ENCODE measurements at regions not wholly inside any gene's neighbourhood (a gene's known extent, or its start where the extent isn't known, plus 50 kb on each side); places are given as distances from the start of the nearest gene placed in this dataset.
"Not testable (repeated sequence)": the region's sequence is repeated elsewhere in the genome, so short reads cannot be mapped to it uniquely, and the experiment has no call there.

DNA sequence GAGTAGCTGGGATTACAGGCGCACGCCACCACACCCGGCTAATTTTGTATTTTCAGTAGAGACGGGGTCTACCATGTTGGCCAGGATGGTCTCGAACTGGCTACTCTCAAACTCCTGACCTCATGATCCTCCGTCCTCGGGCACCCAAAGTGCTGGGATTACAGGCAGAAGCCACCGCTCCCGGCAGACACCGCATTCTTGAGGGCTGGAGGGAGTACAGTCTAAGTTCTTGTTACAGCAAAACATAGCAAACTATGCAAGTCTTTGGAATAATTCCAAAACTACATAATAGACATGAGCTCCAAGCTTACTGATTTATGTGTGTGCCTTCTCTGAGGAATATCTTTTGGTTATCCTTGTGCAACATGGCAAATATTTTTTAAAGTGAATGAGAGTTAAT, 299.1 kb upstream of the ZNF658 start:
- H3K9me3 Mint-ChIP-seq; H3K36me3 Mint-ChIP-seq (ENCODE audit: insufficient read depth): not testable (repeated sequence)

DNA sequence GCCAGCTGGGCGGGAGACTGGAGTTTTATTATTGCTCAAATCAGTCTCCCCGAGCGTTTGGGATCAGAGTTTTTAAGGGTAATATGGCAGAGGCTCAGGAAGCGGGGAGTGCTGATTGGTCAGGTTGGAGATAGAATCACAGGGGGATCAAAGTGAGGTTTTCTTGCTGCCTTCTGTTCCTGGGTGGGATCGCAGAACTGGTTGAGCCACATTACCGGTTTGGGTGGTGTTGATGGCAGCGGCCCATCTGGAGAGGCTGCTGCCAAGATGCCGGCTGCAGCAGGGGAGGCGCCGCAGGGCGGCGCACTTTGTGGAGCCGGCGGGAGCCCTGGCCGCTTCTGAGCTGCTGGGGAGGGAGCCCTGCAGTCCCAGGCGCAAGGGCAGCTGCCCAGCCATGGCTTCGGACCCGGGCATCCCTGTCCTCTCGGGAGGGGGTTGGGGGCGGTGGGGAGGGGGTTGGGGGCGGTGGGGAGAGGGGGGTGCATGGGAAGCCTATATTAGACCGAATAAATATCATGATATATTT, 268.9 kb upstream of the ZNF658 start:
- not testable (repeated sequence) for DNase-seq; H3K27ac Mint-ChIP-seq; H3K4me1 Mint-ChIP-seq (ENCODE audit: low read depth in 2 of 2); ATAC-seq (replicated peaks); H3K36me3 Mint-ChIP-seq (ENCODE audit: insufficient read depth); H3K27me3 Mint-ChIP-seq; H3K4me3 Mint-ChIP-seq; H3K9me3 Mint-ChIP-seq

More for the DNA sequence above, 299.1 kb upstream of the ZNF658 start:
- not testable (repeated sequence) for H3K4me3 Mint-ChIP-seq; H3K4me1 Mint-ChIP-seq (ENCODE audit: low read depth in 2 of 2); H3K27ac Mint-ChIP-seq; H3K27me3 Mint-ChIP-seq; ATAC-seq (replicated peaks); DNase-seq

DNA sequence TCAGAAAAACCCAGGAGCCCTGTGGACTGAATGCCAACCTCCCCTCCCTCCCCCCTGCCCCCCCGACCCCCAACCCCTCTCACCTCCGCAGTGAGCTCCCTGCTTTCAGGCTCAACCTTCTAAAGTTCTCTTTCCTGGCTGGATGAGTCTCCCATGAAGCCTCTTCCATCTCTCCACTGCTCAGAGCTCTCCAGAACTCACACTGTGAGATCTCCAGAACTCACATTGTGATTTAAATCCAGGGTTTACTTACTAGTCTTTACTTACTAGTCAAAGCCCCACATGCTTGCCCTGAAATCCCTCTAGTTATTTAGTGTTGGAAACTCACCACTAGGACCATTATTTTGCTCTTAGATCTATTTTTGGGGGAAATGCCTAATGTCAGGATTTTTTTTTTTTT, 252.8 kb upstream of the ZNF658 start:
- not testable (repeated sequence) for H3K36me3 Mint-ChIP-seq (ENCODE audit: insufficient read depth); H3K4me3 Mint-ChIP-seq; DNase-seq; H3K27me3 Mint-ChIP-seq; H3K4me1 Mint-ChIP-seq (ENCODE audit: low read depth in 2 of 2); ATAC-seq (replicated peaks); H3K9me3 Mint-ChIP-seq; H3K27ac Mint-ChIP-seq

DNA sequence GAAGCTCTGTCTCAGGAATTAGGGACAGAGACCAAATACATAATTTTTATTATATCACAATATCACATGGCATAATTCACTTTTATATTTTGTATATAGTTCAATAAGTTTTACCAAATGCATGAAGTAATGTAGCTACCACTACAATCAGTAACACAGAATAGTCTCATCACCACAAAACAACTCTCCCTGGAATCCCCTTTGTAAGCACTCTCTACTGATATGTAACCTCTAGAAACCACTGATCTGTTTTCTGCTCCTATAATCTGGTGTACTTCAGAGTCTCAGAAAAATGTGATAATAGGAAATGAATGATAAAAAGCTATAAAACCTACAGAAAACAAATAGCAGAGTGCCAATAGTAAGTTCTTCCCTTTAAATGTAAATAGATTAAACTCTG, 210.3 kb upstream of the ZNF658 start:
- not testable (repeated sequence) for H3K9me3 Mint-ChIP-seq; H3K27ac Mint-ChIP-seq; H3K4me1 Mint-ChIP-seq (ENCODE audit: low read depth in 2 of 2); H3K27me3 Mint-ChIP-seq; H3K4me3 Mint-ChIP-seq; DNase-seq; H3K36me3 Mint-ChIP-seq (ENCODE audit: insufficient read depth); ATAC-seq (replicated peaks)

DNA sequence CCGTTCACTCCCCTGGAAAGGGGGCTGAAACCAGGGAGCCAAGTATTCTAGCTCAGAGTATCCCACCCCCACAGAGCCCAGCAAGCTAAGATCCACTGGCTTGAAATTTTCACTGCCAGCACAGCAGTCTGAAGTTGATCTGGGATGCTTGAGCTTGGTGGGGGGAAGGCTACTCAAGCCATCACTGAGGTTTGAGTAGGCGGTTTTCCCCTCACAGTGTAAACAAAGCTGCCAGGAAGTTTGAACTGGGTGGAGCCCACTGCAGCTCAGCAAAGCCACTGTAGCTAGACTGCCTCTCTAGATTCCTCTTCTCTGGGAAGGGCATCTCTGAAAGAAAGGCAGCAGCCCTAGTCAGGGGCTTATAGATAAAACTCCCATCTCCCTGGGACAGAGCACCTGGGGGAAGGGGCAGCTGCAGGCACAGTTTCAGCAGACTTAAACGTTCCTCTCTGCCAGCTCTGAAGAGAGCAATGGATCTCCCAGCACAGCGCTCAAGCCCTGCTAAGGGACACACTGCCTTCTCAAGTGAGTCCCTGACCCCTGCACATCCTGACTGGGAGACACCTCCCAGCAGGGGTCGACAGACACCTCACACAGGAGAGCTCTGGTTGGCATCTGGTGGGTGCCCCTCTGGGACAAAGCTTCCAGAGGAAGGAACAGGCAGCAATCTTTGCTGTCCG, 204.8 kb upstream of the ZNF658 start:
- not testable (repeated sequence) for H3K9me3 Mint-ChIP-seq; DNase-seq; H3K36me3 Mint-ChIP-seq (ENCODE audit: insufficient read depth); H3K27me3 Mint-ChIP-seq; H3K4me3 Mint-ChIP-seq; H3K27ac Mint-ChIP-seq; H3K4me1 Mint-ChIP-seq (ENCODE audit: low read depth in 2 of 2)
- peak; percentile 65 for ATAC-seq (replicated peaks)

DNA sequence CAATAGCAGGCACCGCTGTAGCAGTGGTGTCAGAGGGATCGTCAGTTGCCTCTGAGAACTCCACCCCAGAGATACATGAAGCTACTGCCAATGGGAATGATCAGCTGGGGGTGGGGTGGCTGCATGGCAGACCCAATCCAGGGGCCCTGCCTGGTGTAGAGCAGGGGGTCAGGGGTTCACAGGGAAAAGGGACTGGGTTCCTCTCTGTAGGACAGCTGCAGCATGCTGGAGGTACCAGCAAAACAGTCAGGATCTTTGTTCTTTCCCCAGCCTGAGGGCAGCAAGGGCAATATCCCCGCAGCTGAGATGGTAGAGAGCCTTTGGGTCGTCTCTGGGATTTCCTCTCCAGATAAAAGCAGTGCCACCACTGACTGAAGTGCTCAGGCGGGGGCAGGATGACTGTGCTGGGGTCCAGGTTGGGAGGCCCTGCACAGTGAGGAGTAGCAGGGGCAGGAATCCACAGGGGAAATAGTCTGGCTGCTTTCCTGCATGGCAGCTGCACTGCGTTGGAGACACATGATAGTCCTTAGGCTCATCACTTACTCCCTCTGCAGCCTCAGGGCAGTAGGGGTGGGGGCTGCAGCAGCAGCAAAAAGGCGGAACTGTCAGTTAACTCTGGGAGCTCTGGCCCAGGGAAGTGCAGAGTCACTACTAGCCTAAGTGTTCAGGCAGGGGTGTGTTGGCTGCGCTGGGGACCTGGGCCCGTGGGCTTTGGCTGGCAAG, 203.0 kb upstream of the ZNF658 start:
- not testable (repeated sequence) for H3K36me3 Mint-ChIP-seq (ENCODE audit: insufficient read depth); H3K27ac Mint-ChIP-seq; H3K27me3 Mint-ChIP-seq; ATAC-seq (replicated peaks); H3K4me1 Mint-ChIP-seq (ENCODE audit: low read depth in 2 of 2); DNase-seq; H3K4me3 Mint-ChIP-seq; H3K9me3 Mint-ChIP-seq

DNA sequence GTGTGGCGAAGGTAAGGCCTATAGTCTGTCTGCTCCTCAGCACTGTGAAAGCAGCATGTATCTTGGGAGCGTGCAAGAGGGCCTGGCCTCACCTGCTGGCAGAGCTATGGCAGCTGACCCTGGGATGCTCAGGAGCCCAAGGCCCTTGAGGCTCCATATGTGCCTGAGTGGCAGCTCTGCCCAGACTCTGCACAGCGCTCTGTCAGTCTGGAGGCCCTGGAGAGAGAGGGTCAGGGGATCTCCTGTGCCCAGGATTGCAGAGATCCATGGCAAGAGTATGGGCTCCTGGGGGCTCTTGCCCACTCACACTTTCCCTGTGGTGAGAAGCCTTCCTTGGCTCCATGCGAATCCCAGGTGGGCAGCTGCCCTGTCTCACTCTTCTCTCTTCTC, 202.5 kb upstream of the ZNF658 start:
- H3K4me3 Mint-ChIP-seq; H3K27ac Mint-ChIP-seq; H3K27me3 Mint-ChIP-seq; DNase-seq; H3K9me3 Mint-ChIP-seq; ATAC-seq (replicated peaks); H3K4me1 Mint-ChIP-seq (ENCODE audit: low read depth in 2 of 2); H3K36me3 Mint-ChIP-seq (ENCODE audit: insufficient read depth): not testable (repeated sequence)

DNA sequence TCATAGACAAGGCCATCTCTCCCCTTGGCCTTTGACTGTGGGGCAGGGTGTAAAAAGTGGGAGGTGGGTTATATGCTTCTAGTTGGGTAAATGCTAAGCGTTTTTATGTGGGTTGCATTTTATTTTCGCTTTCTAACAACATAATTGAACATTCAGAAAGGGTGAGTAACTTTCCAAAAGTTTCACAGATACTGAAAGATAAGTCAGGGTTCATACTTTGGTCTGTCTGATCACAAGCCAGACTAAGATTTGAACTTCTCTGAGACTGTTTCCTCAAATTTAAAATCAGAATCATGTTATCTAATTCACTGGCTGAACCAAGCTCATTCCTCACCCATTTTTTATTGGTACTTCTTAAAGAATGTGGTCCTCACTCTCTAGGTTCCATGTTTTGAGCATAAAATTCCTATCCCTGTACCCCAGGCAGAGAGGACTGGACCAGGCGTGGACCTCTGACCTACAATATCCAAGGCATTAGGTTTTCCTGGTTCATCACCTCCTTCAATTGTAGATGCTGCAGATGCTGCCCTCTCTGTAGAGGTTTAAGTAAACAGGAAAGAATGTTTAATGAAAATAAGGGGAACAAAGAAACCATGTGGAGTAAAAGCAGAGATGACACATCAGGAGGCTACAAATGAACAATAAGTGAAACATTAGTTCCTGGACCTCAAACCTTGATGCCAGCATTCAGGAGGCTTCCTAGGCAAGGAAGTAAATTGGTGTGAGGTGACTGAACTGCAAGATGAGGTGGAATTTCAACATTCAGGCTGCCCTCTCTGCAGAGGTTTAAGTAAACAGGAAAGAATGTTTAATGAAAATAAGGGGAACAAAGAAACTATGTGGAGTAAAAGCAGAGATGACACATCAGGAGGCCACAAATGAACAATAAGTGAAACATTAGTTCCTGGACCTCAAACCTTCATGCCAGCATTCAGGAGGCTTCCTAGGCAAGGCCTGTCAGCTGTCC, 198.8 kb upstream of the ZNF658 start:
- not testable (repeated sequence) for DNase-seq; H3K27ac Mint-ChIP-seq; H3K36me3 Mint-ChIP-seq (ENCODE audit: insufficient read depth); H3K4me3 Mint-ChIP-seq; H3K4me1 Mint-ChIP-seq (ENCODE audit: low read depth in 2 of 2); ATAC-seq (replicated peaks); H3K9me3 Mint-ChIP-seq; H3K27me3 Mint-ChIP-seq

DNA sequence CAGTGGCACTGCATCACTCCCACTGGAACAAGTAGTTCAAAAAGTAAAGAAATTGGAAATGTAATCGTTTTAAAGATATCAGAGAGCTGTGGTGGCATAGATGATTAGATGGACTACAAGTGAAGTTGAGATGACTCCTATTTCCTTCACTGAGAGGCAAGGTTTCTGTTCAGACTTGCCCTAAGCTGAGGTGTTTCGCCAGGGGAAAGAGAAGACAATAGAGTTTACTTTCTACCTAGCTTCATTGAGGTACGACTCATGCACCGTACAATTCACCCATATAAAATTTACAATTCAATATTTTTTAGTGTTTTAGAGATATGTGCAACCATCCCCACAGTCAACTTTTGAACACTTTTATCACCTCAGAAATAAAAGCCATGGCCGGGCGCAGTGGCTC, 189.0 kb upstream of the ZNF658 start:
- DNase-seq; H3K4me3 Mint-ChIP-seq; H3K27ac Mint-ChIP-seq; H3K27me3 Mint-ChIP-seq; H3K4me1 Mint-ChIP-seq (ENCODE audit: low read depth in 2 of 2); ATAC-seq (replicated peaks); H3K9me3 Mint-ChIP-seq; H3K36me3 Mint-ChIP-seq (ENCODE audit: insufficient read depth): not testable (repeated sequence)

DNA sequence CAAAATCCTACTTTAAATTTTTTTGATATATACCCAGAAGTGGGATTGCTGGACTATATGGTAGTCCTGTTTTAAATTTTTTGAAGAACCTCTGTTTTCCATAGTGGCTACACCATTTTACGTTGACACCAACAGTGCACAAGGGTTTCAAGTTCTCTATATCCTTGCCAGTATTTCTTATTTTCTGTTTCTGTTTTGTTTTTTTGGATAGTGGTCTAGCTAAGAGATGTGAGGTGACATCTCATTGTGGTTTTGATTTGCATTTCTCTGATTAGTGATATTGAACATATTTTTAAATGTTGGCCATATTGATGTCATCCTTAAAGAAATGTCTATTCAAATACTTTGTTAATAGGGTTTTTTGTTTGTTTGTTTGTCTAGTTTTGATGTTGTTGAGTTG, 187.7 kb upstream of the ZNF658 start:
- H3K4me3 Mint-ChIP-seq; DNase-seq; H3K27me3 Mint-ChIP-seq; H3K4me1 Mint-ChIP-seq (ENCODE audit: low read depth in 2 of 2); H3K36me3 Mint-ChIP-seq (ENCODE audit: insufficient read depth); H3K27ac Mint-ChIP-seq; ATAC-seq (replicated peaks); H3K9me3 Mint-ChIP-seq: not testable (repeated sequence)

DNA sequence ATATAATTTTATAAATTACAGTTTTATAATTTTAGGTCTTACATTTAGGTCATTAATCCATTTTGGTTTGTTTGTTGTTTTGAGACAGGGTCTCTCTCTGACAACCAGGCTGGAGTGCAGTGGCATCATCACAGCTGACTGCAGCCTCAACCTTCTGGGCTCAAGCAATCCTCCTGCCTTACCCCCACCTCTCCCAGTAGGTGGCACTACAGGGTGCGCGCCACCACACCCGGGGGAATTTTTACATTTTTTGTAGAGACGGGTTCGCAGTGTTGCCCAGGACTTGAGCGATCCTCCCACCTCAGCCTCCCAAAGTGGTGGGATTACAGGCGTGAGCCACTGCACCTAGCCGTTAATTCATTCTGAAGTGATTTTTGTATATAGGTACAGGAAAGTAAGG, 187.0 kb upstream of the ZNF658 start:
- H3K27me3 Mint-ChIP-seq; H3K4me1 Mint-ChIP-seq (ENCODE audit: low read depth in 2 of 2); H3K36me3 Mint-ChIP-seq (ENCODE audit: insufficient read depth); H3K4me3 Mint-ChIP-seq; H3K27ac Mint-ChIP-seq; DNase-seq; H3K9me3 Mint-ChIP-seq: not testable (repeated sequence)
- peak; percentile 39 for ATAC-seq (replicated peaks)

DNA sequence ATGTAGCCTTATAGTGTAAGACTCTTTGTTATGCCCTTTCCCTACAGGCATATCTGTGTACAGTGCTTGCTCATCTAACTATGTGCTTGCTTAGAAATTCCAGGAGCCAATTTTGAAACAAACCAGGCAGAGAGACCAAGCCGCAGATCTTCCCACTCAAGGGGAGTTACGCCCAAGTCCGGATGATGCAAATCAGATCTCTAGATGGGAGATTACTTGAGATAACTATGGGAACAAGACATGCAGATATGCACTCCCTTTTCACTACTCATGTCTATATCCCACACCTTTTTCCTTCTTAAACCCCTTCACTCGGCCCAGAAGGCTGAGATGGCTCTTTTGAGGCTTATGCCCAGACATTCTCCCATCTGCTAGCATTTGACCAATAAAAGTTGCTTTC, 179.7 kb upstream of the ZNF658 start:
- not testable (repeated sequence) for H3K4me1 Mint-ChIP-seq (ENCODE audit: low read depth in 2 of 2); H3K27me3 Mint-ChIP-seq; DNase-seq; H3K4me3 Mint-ChIP-seq; H3K27ac Mint-ChIP-seq; H3K9me3 Mint-ChIP-seq; ATAC-seq (replicated peaks); H3K36me3 Mint-ChIP-seq (ENCODE audit: insufficient read depth)

DNA sequence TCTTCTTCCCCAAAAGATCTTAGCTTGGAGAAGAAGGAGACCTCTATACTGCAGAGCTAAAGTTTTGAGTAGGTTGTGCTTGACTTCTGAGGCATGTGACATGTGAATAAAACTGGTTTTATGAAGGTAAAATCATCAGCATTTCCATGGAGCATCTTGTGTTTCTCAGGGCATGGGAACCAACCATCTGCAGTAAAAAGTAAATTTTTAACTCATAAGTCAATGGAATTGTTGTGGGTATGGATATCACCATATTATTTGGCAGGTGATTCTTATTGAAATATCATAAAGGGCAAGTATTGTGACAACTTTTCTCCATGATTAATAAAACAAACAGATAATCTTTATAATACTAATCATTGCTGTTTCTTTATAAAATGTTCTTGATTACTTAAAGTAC, 173.0 kb upstream of the ZNF658 start:
- H3K27me3 Mint-ChIP-seq; ATAC-seq (replicated peaks); H3K27ac Mint-ChIP-seq; H3K4me3 Mint-ChIP-seq; H3K36me3 Mint-ChIP-seq (ENCODE audit: insufficient read depth); DNase-seq; H3K4me1 Mint-ChIP-seq (ENCODE audit: low read depth in 2 of 2); H3K9me3 Mint-ChIP-seq: not testable (repeated sequence)
